ENCODE measurements at regions not wholly inside any gene's neighbourhood (a gene's known extent, or its start where the extent isn't known, plus 50 kb on each side); places are given as distances from the start of the nearest gene placed in this dataset.

- Histone ChIP-seq H3K4me3 (no peak overlapping the region), H3K9ac (ENCODE audit: control insufficient read depth, insufficient read depth, low read length) (no peak overlapping the region), H3K27ac (ENCODE audit: control insufficient read depth, insufficient read depth) (no peak overlapping the region), H3K9me3 (replicated peaks; ENCODE audit: control insufficient read depth, insufficient read depth, low read length) (no peaks in the 10 kb centered on the region), H3K4me1 (ENCODE audit: control insufficient read depth, insufficient read depth, low read length) (no peaks in the 10 kb centered on the region), H4K20me1 (ENCODE audit: control insufficient read depth, insufficient read depth) (no peaks in the 10 kb centered on the region), H2AFZ (ENCODE audit: control insufficient read depth, low read depth, low read length) (no peak overlapping the region), H3K79me2 (ENCODE audit: control insufficient read depth, insufficient read depth, low read length) (no peaks in the 10 kb centered on the region), H3K4me2 (ENCODE audit: control insufficient read depth, insufficient read depth) (no peak overlapping the region), H3K36me3 (ENCODE audit: control insufficient read depth in 2 of 2, insufficient read depth in 2 of 2, low read length in 1 of 2) (no peaks in the 10 kb centered on the region), H3K27me3 (replicated peaks in 1 of 2; ENCODE audit: control insufficient read depth in 2 of 2, insufficient read depth in 2 of 2, low read length in 1 of 2) (no peaks in the 10 kb centered on the region)
- no TSS peak for BruUV-seq (replicated peaks)
- FAIRE-seq (no peak), DNase-seq (ENCODE audit: low read depth, low spot score) (no peak), ATAC-seq (no peak)
- ChIA-PET SMC1A (ENCODE audit: uncharacterized antibody, unreplicated experiment) (no interaction called here), POLR2A (no interaction called here), CTCF (interaction anchor here (0.5 kb wide), 1 partner anchor 89 kb away, joined by 3 read pairs; no protein-coding TSS in a partner anchor), RAD21 (ENCODE audit: unreplicated experiment) (no interaction called here)
- in situ Hi-C loops (cut with MboI) (no loop called here), intact Hi-C loops (cut with micrococcal nuclease; ENCODE audit: unreplicated experiment) (no loop called here)
- 0% methylated on average over 5 of the region's 5 CpGs for WGBS (ENCODE audit: insufficient coverage, insufficient replicate concordance, low lambda C conversion rate, missing lambda C conversion rate)
- no peak for TF ChIP-seq IRF5 (IDR thresholded peaks at IDR 0.05; ENCODE audit: borderline replicate concordance)
- TF ChIP-seq KAT2A (conservative IDR thresholded peaks at IDR 0.05; ENCODE audit: control insufficient read depth, low read depth, low read length) = no peak
- no peak for TF ChIP-seq POLR2AphosphoS2 (IDR thresholded peaks at IDR 0.05; ENCODE audit: low read depth, low read length)
- no peak for TF ChIP-seq IKZF1 (conservative IDR thresholded peaks at IDR 0.05)
- TF ChIP-seq BCL3 (IDR thresholded peaks at IDR 0.05; ENCODE audit: borderline replicate concordance, insufficient read depth, low read depth, low read length, poor library complexity, severe bottlenecking) = no peak
- no peak for TF ChIP-seq ZSCAN29 (IDR thresholded peaks at IDR 0.05)
These were observed 1140.5 kb downstream of the GALC start for GRCh38 chr14:86852530-86852929.
